CD4-positive, CD25-positive, alpha-beta regulatory T cell (primary cell): ENCODE measurements at regions not wholly inside any gene's neighbourhood (a gene's known extent, or its start where the extent isn't known, plus 50 kb on each side); places are given as distances from the start of the nearest gene placed in this dataset.

Experiments
- ATAC-seq, 2 donors: fragments of 150-1000 bp; cut with Tn5 transposase; one replicate each; pipeline ENCODE4 v1.10.0; 2021; ENCODE audit warnings: low read depth in 2 of 2, moderate number of reproducible peaks in 2 of 2, moderate library complexity in 1 of 2
- DNase-seq, 3 donors: peaks; one replicate each; pipeline versions ENCODE4 v3.0.0 to v3.0.0-alpha.2; 2012 to 2022; ENCODE audit warnings: mixed read lengths in 1 of 3
- H3K27ac ChIP-seq: one replicate; pipeline ENCODE4 v1.7.0; 2013; ENCODE audit warnings: mild to moderate bottlenecking, low read length; ENCODE audit not compliant: insufficient read depth, poor library complexity, severe bottlenecking
- H3K27me3 ChIP-seq: one replicate; pipeline ENCODE4 v1.7.0; 2013; ENCODE audit warnings: low read length; ENCODE audit not compliant: control insufficient read depth, insufficient read depth
- H3K36me3 ChIP-seq: one replicate; pipeline ENCODE4 v1.7.0; 2013; ENCODE audit warnings: mild to moderate bottlenecking, low read length, moderate library complexity; ENCODE audit not compliant: control insufficient read depth, insufficient read depth
- H3K4me1 ChIP-seq: 2 replicates; pipeline ENCODE4 v1.7.0; 2013; ENCODE audit warnings: mild to moderate bottlenecking, low read length; ENCODE audit not compliant: insufficient read depth, control insufficient read depth, poor library complexity, severe bottlenecking
- H3K4me3 ChIP-seq: one replicate; pipeline ENCODE4 v1.7.0; 2013; ENCODE audit warnings: low read depth, mild to moderate bottlenecking, low read length, moderate library complexity
- H3K9me3 ChIP-seq, 2 experiments: 1 replicate in 1 of 2; 2 replicates in 1 of 2; pipeline ENCODE4 v1.7.0; 2013; ENCODE audit warnings: low read length in 2 of 2, mild to moderate bottlenecking in 1 of 2, moderate library complexity in 1 of 2; ENCODE audit not compliant: control insufficient read depth in 2 of 2
- H3K27ac Mint-ChIP-seq, 3 donors: one replicate each; pipeline ENCODE4 v1.8.0; 2020 to 2022; ENCODE audit warnings: mild to moderate bottlenecking in 3 of 3, mixed read lengths in 3 of 3, moderate library complexity in 2 of 3
- H3K27me3 Mint-ChIP-seq: one replicate; pipeline ENCODE4 v1.8.0; 2022; ENCODE audit warnings: mild to moderate bottlenecking, mixed read lengths
- H3K36me3 Mint-ChIP-seq: one replicate; pipeline ENCODE4 v1.8.0; 2020; ENCODE audit warnings: mixed read lengths
- H3K4me1 Mint-ChIP-seq, 4 donors: one replicate each; pipeline ENCODE4 v1.8.0; 2020 to 2022; ENCODE audit warnings: mixed read lengths in 4 of 4, mild to moderate bottlenecking in 1 of 4
- H3K4me3 Mint-ChIP-seq, 4 donors: one replicate each; pipeline ENCODE4 v1.8.0; 2020 to 2022; ENCODE audit warnings: mild to moderate bottlenecking in 4 of 4, mixed read lengths in 4 of 4, moderate library complexity in 3 of 4
- H3K9me3 Mint-ChIP-seq, 7 donors: one replicate each; pipeline ENCODE4 v1.8.0; 2020 to 2022; ENCODE audit warnings: mixed read lengths in 7 of 7, mild to moderate bottlenecking in 3 of 7, moderate library complexity in 2 of 7

- Mint-ChIP-seq H3K27ac (no peak overlapping the region), H3K9me3 (peaks cover 1 to 25% (median 7%) of the 10 kb centered on the region in 7 donors), H3K27me3 (no peaks in the 10 kb centered on the region), H3K4me3 (no peak overlapping the region), H3K4me1 (no peaks in the 10 kb centered on the region), H3K36me3 (no peaks in the 10 kb centered on the region)
- ATAC-seq = no peak
- Histone ChIP-seq H3K4me1 (no peaks in the 10 kb centered on the region), H3K27ac (no peak overlapping the region), H3K27me3 (no peaks in the 10 kb centered on the region), H3K9me3 (peaks cover 2 to 9% of the 10 kb centered on the region in 2 experiments), H3K36me3 (no peaks in the 10 kb centered on the region), H3K4me3 (no peak overlapping the region)
- no peak for DNase-seq
Observed at GRCh38 chr5:114089259-114089658, 272.6 kb upstream of the KCNN2 start.

GRCh38 chr5:114097570-114097969 is 264.3 kb upstream of the KCNN2 start:
- Histone ChIP-seq H3K36me3 (no peaks in the 10 kb centered on the region), H3K27me3 (no peaks in the 10 kb centered on the region), H3K4me1 (no peaks in the 10 kb centered on the region), H3K9me3 (peaks cover 0 to 6% of the 10 kb centered on the region in 2 experiments), H3K27ac (no peak overlapping the region), H3K4me3 (no peak overlapping the region)
- no peaks in the 10 kb centered on the region for H3K36me3 Mint-ChIP-seq
- no peaks in the 10 kb centered on the region for H3K27me3 Mint-ChIP-seq
- H3K4me1 Mint-ChIP-seq = no peaks in the 10 kb centered on the region
- H3K27ac Mint-ChIP-seq = no peak overlapping the region
- H3K9me3 Mint-ChIP-seq = peaks cover 4 to 16% (median 7%) of the 10 kb centered on the region in 7 donors
- no peak overlapping the region for H3K4me3 Mint-ChIP-seq
- ATAC-seq (no peak), DNase-seq (no peak)

- H3K27me3 ChIP-seq = no peaks in the 10 kb centered on the region
- H3K36me3 Mint-ChIP-seq = no peaks in the 10 kb centered on the region
- ATAC-seq (no peak), DNase-seq (no peak)
- no peak overlapping the region for H3K4me3 ChIP-seq
- no peaks in the 10 kb centered on the region for H3K9me3 ChIP-seq
- peaks cover 0 to 8% (median 4%) of the 10 kb centered on the region in 7 donors for H3K9me3 Mint-ChIP-seq
- no peaks in the 10 kb centered on the region for H3K4me1 ChIP-seq
- H3K4me1 Mint-ChIP-seq = no peaks in the 10 kb centered on the region
- no peak overlapping the region for H3K4me3 Mint-ChIP-seq
- H3K27ac Mint-ChIP-seq = no peak overlapping the region
- no peaks in the 10 kb centered on the region for H3K27me3 Mint-ChIP-seq
- H3K36me3 ChIP-seq = no peaks in the 10 kb centered on the region
- no peak overlapping the region for H3K27ac ChIP-seq
Observed at GRCh38 chr5:114099161-114099560, 262.7 kb upstream of the KCNN2 start.

GRCh38 chr5:114101153-114101552 is 260.7 kb upstream of the KCNN2 start:
- Histone ChIP-seq H3K9me3 (no peaks in the 10 kb centered on the region), H3K27me3 (no peaks in the 10 kb centered on the region), H3K4me1 (no peaks in the 10 kb centered on the region), H3K4me3 (no peak overlapping the region), H3K36me3 (no peaks in the 10 kb centered on the region), H3K27ac (no peak overlapping the region)
- no peaks in the 10 kb centered on the region for H3K4me1 Mint-ChIP-seq
- H3K9me3 Mint-ChIP-seq = peaks cover 0 to 10% (median 4%) of the 10 kb centered on the region in 7 donors
- DNase-seq (peak in 1 of 3 donors; percentile 1), ATAC-seq (no peak)
- H3K27me3 Mint-ChIP-seq = no peaks in the 10 kb centered on the region
- H3K4me3 Mint-ChIP-seq = no peak overlapping the region
- no peaks in the 10 kb centered on the region for H3K36me3 Mint-ChIP-seq
- H3K27ac Mint-ChIP-seq = no peak overlapping the region

- H3K27ac Mint-ChIP-seq = no peak overlapping the region
- ATAC-seq = no peak
Observed at GRCh38 chr5:114113604-114114003, 248.3 kb upstream of the KCNN2 start.

GRCh38 chr5:114116981-114117380 is 244.9 kb upstream of the KCNN2 start:
- no peaks in the 10 kb centered on the region for H3K4me1 Mint-ChIP-seq
- no peaks in the 10 kb centered on the region for H3K36me3 Mint-ChIP-seq
- H3K4me3 Mint-ChIP-seq = no peak overlapping the region
- no peak for ATAC-seq
- Histone ChIP-seq H3K36me3 (no peaks in the 10 kb centered on the region), H3K4me1 (no peaks in the 10 kb centered on the region), H3K27ac (no peak overlapping the region), H3K27me3 (no peaks in the 10 kb centered on the region), H3K9me3 (no peaks in the 10 kb centered on the region), H3K4me3 (no peak overlapping the region)
- no peak for DNase-seq
- H3K27me3 Mint-ChIP-seq = no peaks in the 10 kb centered on the region
- peaks cover 0 to 10% (median 0%) of the 10 kb centered on the region in 7 donors for H3K9me3 Mint-ChIP-seq
- no peak overlapping the region for H3K27ac Mint-ChIP-seq

More at GRCh38 chr5:114113604-114114003, 248.3 kb upstream of the KCNN2 start:
- no peaks in the 10 kb centered on the region for H3K4me1 ChIP-seq
- no peaks in the 10 kb centered on the region for H3K27me3 ChIP-seq
- Mint-ChIP-seq H3K4me1 (no peaks in the 10 kb centered on the region), H3K4me3 (no peak overlapping the region), H3K27me3 (no peaks in the 10 kb centered on the region), H3K36me3 (no peaks in the 10 kb centered on the region), H3K9me3 (peaks cover 0 to 5% (median 0%) of the 10 kb centered on the region in 7 donors)
- no peaks in the 10 kb centered on the region for H3K9me3 ChIP-seq
- no peak overlapping the region for H3K27ac ChIP-seq
- no peaks in the 10 kb centered on the region for H3K36me3 ChIP-seq
- no peak overlapping the region for H3K4me3 ChIP-seq
- no peak for DNase-seq

- Mint-ChIP-seq H3K27me3 (no peaks in the 10 kb centered on the region), H3K36me3 (no peaks in the 10 kb centered on the region), H3K4me3 (no peak overlapping the region), H3K27ac (no peak overlapping the region), H3K4me1 (no peaks in the 10 kb centered on the region), H3K9me3 (peaks cover 0 to 10% (median 0%) of the 10 kb centered on the region in 7 donors)
- DNase-seq (no peak), ATAC-seq (no peak)
- Histone ChIP-seq H3K36me3 (no peaks in the 10 kb centered on the region), H3K4me1 (no peaks in the 10 kb centered on the region), H3K27me3 (no peaks in the 10 kb centered on the region), H3K9me3 (no peaks in the 10 kb centered on the region), H3K27ac (no peak overlapping the region), H3K4me3 (no peak overlapping the region)
Observed at GRCh38 chr5:114118511-114118910, 243.4 kb upstream of the KCNN2 start.

- DNase-seq = no peak
- H3K27ac Mint-ChIP-seq = no peak overlapping the region
- H3K27ac ChIP-seq = no peak overlapping the region
- H3K27me3 ChIP-seq = no peaks in the 10 kb centered on the region
- H3K27me3 Mint-ChIP-seq = no peaks in the 10 kb centered on the region
- H3K9me3 Mint-ChIP-seq = peaks cover 0 to 14% (median 0%) of the 10 kb centered on the region in 7 donors
- no peaks in the 10 kb centered on the region for H3K4me1 Mint-ChIP-seq
- H3K4me3 Mint-ChIP-seq = no peak overlapping the region
- H3K4me1 ChIP-seq = no peaks in the 10 kb centered on the region
- no peak for ATAC-seq
- no peak overlapping the region for H3K4me3 ChIP-seq
- H3K9me3 ChIP-seq = no peaks in the 10 kb centered on the region
- H3K36me3 ChIP-seq = no peaks in the 10 kb centered on the region
- H3K36me3 Mint-ChIP-seq = no peaks in the 10 kb centered on the region
Observed at GRCh38 chr5:114120166-114120565, 241.7 kb upstream of the KCNN2 start.
